Heart left ventricle (tissue), 16 donors: ENCODE measurements at regions not wholly inside any gene's neighbourhood (a gene's known extent, or its start where the extent isn't known, plus 50 kb on each side); places are given as distances from the start of the nearest gene placed in this dataset.

Experiments used
- ATAC-seq, 4 donors: fragments of 200-7000 bp; cut with Tn5 transposase; one replicate each; pipeline ENCODE4 v1.9.1; 2020 to 2022; ENCODE audit warnings: moderate library complexity in 4 of 4, mild to moderate bottlenecking in 3 of 4, moderate number of reproducible peaks in 1 of 4
- DNase-seq, 5 donors: peaks; one replicate each; pipeline ENCODE4 v3.0.0-alpha.2; 2020
- H3K27ac ChIP-seq, 12 donors: fragments of 200-600 bp; sonication (generic) in 4 of 12; one replicate each; pipeline versions ENCODE4 v1.5.0 to v1.8.0; 2016 to 2022; ENCODE audit warnings: mild to moderate bottlenecking in 2 of 12
- H3K27me3 ChIP-seq, 9 donors: fragments of 200-600 bp; sonication (generic) in 2 of 9; one replicate each; pipeline versions ENCODE4 v1.5.1 to v1.8.0; 2016 to 2022; ENCODE audit warnings: mild to moderate bottlenecking in 3 of 9
- H3K36me3 ChIP-seq, 9 donors: fragments of 200-600 bp; sonication (generic) in 2 of 9; one replicate each; pipeline versions ENCODE4 v1.5.0 to v1.8.0; 2018 to 2022; ENCODE audit warnings: mild to moderate bottlenecking in 2 of 9
- H3K4me1 ChIP-seq, 12 donors: fragments of 200-600 bp; sonication (generic) in 4 of 12; one replicate each; pipeline versions ENCODE4 v1.5.0 to v1.8.0; 2016 to 2022; ENCODE audit warnings: mild to moderate bottlenecking in 3 of 12
- H3K4me3 ChIP-seq, 12 donors: fragments of 200-600 bp; sonication (generic) in 4 of 12; one replicate each; pipeline versions ENCODE4 v1.5.0 to v1.8.0; 2017 to 2022; ENCODE audit warnings: mild to moderate bottlenecking in 9 of 12, moderate library complexity in 4 of 12
- H3K9me3 ChIP-seq, 12 donors: fragments of 200-600 bp; sonication (generic) in 4 of 12; one replicate each; pipeline versions ENCODE4 v1.5.0 to v1.8.0; 2016 to 2022; ENCODE audit warnings: mild to moderate bottlenecking in 1 of 12
- POLR2A ChIP-seq, 2 donors: fragments of 450-650 bp; IDR thresholded peaks; one replicate each; pipeline ENCODE4 v1.6.1; 2017; ENCODE audit warnings: antibody characterized with exemption in 2 of 2, mild to moderate bottlenecking in 2 of 2, moderate library complexity in 2 of 2
- WGBS, 4 donors: extraction: QIAGEN DNeasy Blood & Tissue Kit in 2 of 4; methylation state at CpG; one replicate each; pipeline versions ENCODE4 v1.1.5 to v1.1.7; 2013 to 2018; 5-methylcytosine and 5-hydroxymethylcytosine counted together
- intact Hi-C, 10 donors: fragments of 100-400 bp; cut with DNase I; formaldehyde crosslinking; loops; one replicate each; pipeline versions ENCODE4 v1.11.1 to v1.14.2; 2022
- TF ChIP-seq, protein P1 (sequence below), 12 donors: fragments of 200-600 bp; sonication (generic) in 4 of 12; IDR thresholded peaks; one replicate each; pipeline versions ENCODE4 v1.5.0 to v1.8.0; 2018 to 2022; ENCODE audit warnings: antibody characterized with exemption in 12 of 12, mild to moderate bottlenecking in 5 of 12
- donor health status: ischemic (EF 13 %, LVEDD 7.1; RV severe dilation, severe dysfunction).
- donor health status: healthy with polysubstance abuse.
- donor health status: DM: no; HTN: yes; CAD: no.
- donor health status: DM: no; HTN: no; CAD: no.
- donor health status: ischemic (EF 25% LVEDD 6.9; RV normal size, moderate dysfunction).
- donor health status: ischemic (EF 25% LVEDD 5.7; RV mildly dilated, moderate dysfunction).
- donor health status: healthy.
- donor health status: DM: yes; HTN: yes; CAD: no.
- donor health status: ischemic (EF 35%, LVEDD 5.7; RV mildly dilated, moderate dysfunction).
- donor health status: nonischemic (EF 11% LVEDD 7.7; RV severe dilation, severe dysfunction).
- donor health status: DM: yes; HTN: yes; CAD: no.
- donor health status: PGD.
- donor health status: ischemic (EF 29% LVEDD 5.4; RV normal size, mild dysfunction).
- donor health status: nonischemic (EF 23%, LVEDD 6.1; RV moderate dilation, normal function).

DNA sequence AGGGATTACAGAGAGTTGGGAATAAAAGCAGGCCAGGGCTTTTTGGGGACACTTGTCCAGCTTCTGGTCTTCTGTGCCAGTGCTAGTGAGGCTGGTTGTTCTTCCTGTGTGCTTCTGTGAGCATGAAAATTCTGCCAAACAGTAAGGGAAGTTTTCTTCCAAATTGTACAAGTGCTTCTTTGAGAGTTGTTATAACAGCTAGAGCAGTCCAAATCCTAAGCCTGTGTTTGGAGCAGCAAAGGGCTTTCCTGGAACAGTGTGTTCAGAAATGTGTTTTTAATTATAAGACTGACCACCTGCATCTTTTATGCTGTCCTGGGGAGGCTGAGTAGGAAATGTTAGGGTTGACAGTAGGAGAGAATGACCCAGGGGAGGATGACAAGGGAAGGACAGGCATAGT lies 223.0 kb upstream of the P2RY1 start:
- no peaks in the 10 kb centered on the region for H3K27me3 ChIP-seq
- H3K9me3 ChIP-seq: no peaks in the 10 kb centered on the region
- no peaks in the 10 kb centered on the region for H3K36me3 ChIP-seq
- peaks cover 0 to 16% (median 0%) of the 10 kb centered on the region in 12 donors for H3K4me1 ChIP-seq
- TF ChIP-seq POLR2A (IDR thresholded peaks at IDR 0.05): no peak
- TF ChIP-seq, protein P1, sequence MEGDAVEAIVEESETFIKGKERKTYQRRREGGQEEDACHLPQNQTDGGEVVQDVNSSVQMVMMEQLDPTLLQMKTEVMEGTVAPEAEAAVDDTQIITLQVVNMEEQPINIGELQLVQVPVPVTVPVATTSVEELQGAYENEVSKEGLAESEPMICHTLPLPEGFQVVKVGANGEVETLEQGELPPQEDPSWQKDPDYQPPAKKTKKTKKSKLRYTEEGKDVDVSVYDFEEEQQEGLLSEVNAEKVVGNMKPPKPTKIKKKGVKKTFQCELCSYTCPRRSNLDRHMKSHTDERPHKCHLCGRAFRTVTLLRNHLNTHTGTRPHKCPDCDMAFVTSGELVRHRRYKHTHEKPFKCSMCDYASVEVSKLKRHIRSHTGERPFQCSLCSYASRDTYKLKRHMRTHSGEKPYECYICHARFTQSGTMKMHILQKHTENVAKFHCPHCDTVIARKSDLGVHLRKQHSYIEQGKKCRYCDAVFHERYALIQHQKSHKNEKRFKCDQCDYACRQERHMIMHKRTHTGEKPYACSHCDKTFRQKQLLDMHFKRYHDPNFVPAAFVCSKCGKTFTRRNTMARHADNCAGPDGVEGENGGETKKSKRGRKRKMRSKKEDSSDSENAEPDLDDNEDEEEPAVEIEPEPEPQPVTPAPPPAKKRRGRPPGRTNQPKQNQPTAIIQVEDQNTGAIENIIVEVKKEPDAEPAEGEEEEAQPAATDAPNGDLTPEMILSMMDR (IDR thresholded peaks at IDR 0.05): no peak
- H3K27ac ChIP-seq: peak overlapping the region in 4 of 12 donors; percentile 6 to 43 (median 36)
- intact Hi-C loops: no loop called here
- H3K4me3 ChIP-seq: no peak overlapping the region
- ATAC-seq (peak in 3 of 4 donors; percentile 62 to 69 (median 66)), DNase-seq (no peak)

DNA sequence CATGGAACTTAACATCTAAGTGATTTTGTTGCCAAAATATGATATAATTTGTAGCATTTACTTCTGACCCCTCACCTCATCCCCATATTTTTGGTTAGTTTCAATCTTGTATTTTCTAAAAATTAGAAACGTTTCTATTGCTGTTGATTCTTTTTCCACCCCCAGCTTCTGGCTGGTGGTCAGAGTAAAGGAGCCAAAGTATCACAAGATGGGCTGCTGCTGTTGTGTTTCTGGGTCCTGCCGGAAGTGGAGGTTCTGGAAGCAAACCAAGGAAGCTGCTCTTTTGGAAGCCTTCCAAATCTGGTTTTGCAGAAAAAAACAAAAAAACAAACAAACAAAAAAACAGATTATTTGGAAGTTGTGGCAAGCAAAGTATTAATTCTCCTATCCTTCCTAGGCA lies 221.1 kb upstream of the P2RY1 start:
- Histone ChIP-seq H3K36me3 (no peaks in the 10 kb centered on the region), H3K27ac (no peak overlapping the region), H3K4me1 (peaks cover 0 to 16% (median 0%) of the 10 kb centered on the region in 12 donors), H3K27me3 (no peaks in the 10 kb centered on the region), H3K9me3 (no peaks in the 10 kb centered on the region), H3K4me3 (no peak overlapping the region)
- no peak for TF ChIP-seq POLR2A (IDR thresholded peaks at IDR 0.05)
- TF ChIP-seq, protein P1 (IDR thresholded peaks at IDR 0.05): no peak
- no peak for ATAC-seq
- 38 to 51% (median 43%) methylated on average over 2 of the region's 2 CpGs for WGBS, 4 donors
- DNase-seq: no peak
- intact Hi-C loops: no loop called here

DNA sequence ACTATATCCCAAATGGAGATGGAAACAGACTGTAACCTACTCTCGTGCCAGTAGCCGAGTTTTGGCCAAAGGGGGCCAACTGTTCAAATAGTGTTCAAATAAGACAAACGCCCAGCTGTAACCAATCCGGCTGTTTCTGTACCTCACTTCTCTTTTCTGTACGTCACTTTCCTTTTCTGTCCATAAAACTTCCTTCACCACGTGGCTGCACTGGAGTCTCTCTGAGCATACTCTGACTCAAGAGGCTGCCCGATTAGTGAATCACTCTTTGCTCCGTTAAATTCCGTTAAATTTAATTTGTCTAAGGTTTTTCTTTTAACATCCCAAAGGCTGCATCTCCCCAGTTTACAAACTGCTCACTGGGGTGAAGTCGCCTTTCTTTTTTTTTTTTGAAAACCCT lies 219.2 kb upstream of the P2RY1 start:
- intact Hi-C loops: no loop called here
- DNase-seq (no peak), ATAC-seq (no peak)
- Histone ChIP-seq H3K36me3 (no peaks in the 10 kb centered on the region), H3K27me3 (no peaks in the 10 kb centered on the region), H3K9me3 (no peaks in the 10 kb centered on the region), H3K4me1 (peaks cover 0 to 25% (median 1%) of the 10 kb centered on the region in 12 donors), H3K4me3 (no peak overlapping the region), H3K27ac (no peak overlapping the region)
- WGBS, 4 donors: 90 to 96% (median 91%) methylated on average over 10 of the region's 10 CpGs
- TF ChIP-seq, protein P1 (IDR thresholded peaks at IDR 0.05): no peak
- no peak for TF ChIP-seq POLR2A (IDR thresholded peaks at IDR 0.05)

DNA sequence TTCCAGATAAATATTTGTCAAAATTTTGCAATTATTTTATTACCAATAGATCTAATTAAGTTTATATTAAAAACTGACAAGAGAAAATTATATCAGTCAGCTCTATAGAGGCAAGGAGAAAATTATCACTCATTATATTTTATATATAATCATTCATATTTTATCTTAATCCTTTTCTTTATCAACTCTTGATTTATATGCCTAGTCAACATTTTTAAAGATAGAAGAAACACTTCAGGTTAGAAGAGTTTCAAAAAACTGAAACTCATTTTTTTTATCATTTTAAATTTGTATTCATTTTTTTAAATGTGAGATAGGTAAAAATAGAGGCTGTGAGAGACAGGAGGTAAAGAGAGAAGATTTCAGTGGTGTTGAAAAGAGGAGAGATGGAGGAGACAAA lies 217.3 kb upstream of the P2RY1 start:
- no peaks in the 10 kb centered on the region for H3K9me3 ChIP-seq
- H3K27ac ChIP-seq: no peak overlapping the region
- TF ChIP-seq, protein P1 (IDR thresholded peaks at IDR 0.05): no peak
- TF ChIP-seq POLR2A (IDR thresholded peaks at IDR 0.05): no peak

More for the DNA sequence above, 217.3 kb upstream of the P2RY1 start:
- ATAC-seq: no peak
- H3K36me3 ChIP-seq: no peaks in the 10 kb centered on the region
- H3K4me1 ChIP-seq: peaks cover 0 to 28% (median 2%) of the 10 kb centered on the region in 12 donors
- no peak for DNase-seq
- intact Hi-C loops: no loop called here
- no peak overlapping the region for H3K4me3 ChIP-seq
- H3K27me3 ChIP-seq: no peaks in the 10 kb centered on the region
